ENCODE measurements at regions not wholly inside any gene's neighbourhood (a gene's known extent, or its start where the extent isn't known, plus 50 kb on each side); places are given as distances from the start of the nearest gene placed in this dataset.

- Histone ChIP-seq H3K27me3 (no peaks in the 10 kb centered on the region), H3K4me3 (no peak overlapping the region), H3K36me3 (ENCODE audit: low read depth, missing control alignments) (no peaks in the 10 kb centered on the region), H3K9me3 (no peaks in the 10 kb centered on the region), H3K4me1 (no peaks in the 10 kb centered on the region), H3K27ac (no peak overlapping the region)
- 100% methylated on average over 1 of the region's 1 CpG for WGBS, 2 donors
- no peak for DNase-seq
- TF ChIP-seq POLR2A (IDR thresholded peaks at IDR 0.05) (no peak), CTCF (IDR thresholded peaks at IDR 0.05) (no peak)
- intact Hi-C loops (cut with DNase I; ENCODE audit: low total_unique reads), result no loop called here
These were observed 134.1 kb upstream of the GNAO1 start for GRCh38 chr16:56057151-56057550.

- no peak for DNase-seq
- Histone ChIP-seq H3K4me1 (peaks cover 5% of the 10 kb centered on the region), H3K27ac (no peak overlapping the region), H3K36me3 (ENCODE audit: low read depth, missing control alignments) (no peaks in the 10 kb centered on the region), H3K4me3 (no peak overlapping the region), H3K27me3 (no peaks in the 10 kb centered on the region), H3K9me3 (no peaks in the 10 kb centered on the region)
- TF ChIP-seq POLR2A (IDR thresholded peaks at IDR 0.05) (no peak), CTCF (IDR thresholded peaks at IDR 0.05) (no peak)
- 96 to 97% methylated on average over 4 of the region's 4 CpGs for WGBS, 2 donors
- intact Hi-C loops (cut with DNase I; ENCODE audit: low total_unique reads), result no loop called here
These were observed 140.4 kb upstream of the GNAO1 start for GRCh38 chr16:56050916-56051315.

- Histone ChIP-seq H3K4me1 (peaks cover 5% of the 10 kb centered on the region), H3K27ac (no peak overlapping the region), H3K36me3 (ENCODE audit: low read depth, missing control alignments) (no peaks in the 10 kb centered on the region), H3K27me3 (no peaks in the 10 kb centered on the region), H3K4me3 (no peak overlapping the region), H3K9me3 (no peaks in the 10 kb centered on the region)
- DNase-seq, result no peak
- TF ChIP-seq POLR2A (IDR thresholded peaks at IDR 0.05), result no peak
- no peak for TF ChIP-seq CTCF (IDR thresholded peaks at IDR 0.05)
- 80 to 88% methylated on average over 6 of the region's 6 CpGs for WGBS, 2 donors
- intact Hi-C loops (cut with DNase I; ENCODE audit: low total_unique reads), result no loop called here
These were observed 142.7 kb upstream of the GNAO1 start for GRCh38 chr16:56048425-56049105.

- Histone ChIP-seq H3K27me3 (no peaks in the 10 kb centered on the region), H3K27ac (no peak overlapping the region), H3K36me3 (ENCODE audit: low read depth, missing control alignments) (no peaks in the 10 kb centered on the region), H3K9me3 (no peaks in the 10 kb centered on the region), H3K4me1 (peaks cover 5% of the 10 kb centered on the region), H3K4me3 (no peak overlapping the region)
- intact Hi-C loops (cut with DNase I; ENCODE audit: low total_unique reads), result no loop called here
- 27 to 41% methylated on average over 4 of the region's 4 CpGs for whole genome bisulfite sequencing, 2 donors
- no peak for TF ChIP-seq POLR2A (IDR thresholded peaks at IDR 0.05)
- no peak for TF ChIP-seq CTCF (IDR thresholded peaks at IDR 0.05)
- DNase-seq, result peak; percentile 23
These were observed 143.7 kb upstream of the GNAO1 start for GRCh38 chr16:56047307-56048234.
